Neural progenitor cell (in vitro differentiated cells): ENCODE measurements at regions not wholly inside any gene's neighbourhood (a gene's known extent, or its start where the extent isn't known, plus 50 kb on each side); places are given as distances from the start of the nearest gene placed in this dataset.
"Not testable (repeated sequence)": the region's sequence is repeated elsewhere in the genome, so short reads cannot be mapped to it uniquely, and the experiment has no call there.

Experiments
- EZH2 ChIP-seq: fragments of 200-600 bp; sonication (generic); IDR thresholded peaks from 2 replicates; pipeline ENCODE4 v1.6.1; 2017; ENCODE audit warnings: antibody characterized with exemption, mild to moderate bottlenecking, moderate library complexity
- TF ChIP-seq, protein P1 (sequence below): fragments of 200-600 bp; sonication (generic); IDR thresholded peaks from 2 replicates; pipeline ENCODE4 v1.5.1; 2017; ENCODE audit warnings: antibody characterized with exemption, mild to moderate bottlenecking

DNA sequence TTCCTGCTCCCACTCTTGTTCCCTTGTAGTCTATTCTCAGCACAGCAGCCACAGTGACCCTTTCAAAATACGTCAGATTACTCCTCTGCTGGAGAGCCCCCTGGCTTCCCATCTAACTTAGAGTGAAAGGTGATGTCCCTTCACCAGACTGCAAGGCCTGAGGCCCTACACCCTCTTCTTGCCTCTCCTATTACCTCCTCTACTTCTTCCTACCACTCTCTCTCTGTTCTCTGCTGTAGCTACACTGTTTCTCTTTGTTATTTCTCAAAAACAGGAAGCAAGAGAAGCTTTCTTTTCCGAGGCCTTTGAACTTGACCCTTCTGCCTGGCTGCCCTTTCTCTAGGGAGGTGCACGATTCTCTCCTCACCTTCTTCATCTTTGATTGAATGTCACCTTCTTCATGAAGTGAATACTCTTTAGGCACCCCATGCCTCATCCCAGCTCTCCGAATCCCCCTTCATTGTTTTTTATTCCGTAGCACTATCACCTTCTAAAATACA, 99.1 kb upstream of the NBPF26 start:
- TF ChIP-seq, protein P1, sequence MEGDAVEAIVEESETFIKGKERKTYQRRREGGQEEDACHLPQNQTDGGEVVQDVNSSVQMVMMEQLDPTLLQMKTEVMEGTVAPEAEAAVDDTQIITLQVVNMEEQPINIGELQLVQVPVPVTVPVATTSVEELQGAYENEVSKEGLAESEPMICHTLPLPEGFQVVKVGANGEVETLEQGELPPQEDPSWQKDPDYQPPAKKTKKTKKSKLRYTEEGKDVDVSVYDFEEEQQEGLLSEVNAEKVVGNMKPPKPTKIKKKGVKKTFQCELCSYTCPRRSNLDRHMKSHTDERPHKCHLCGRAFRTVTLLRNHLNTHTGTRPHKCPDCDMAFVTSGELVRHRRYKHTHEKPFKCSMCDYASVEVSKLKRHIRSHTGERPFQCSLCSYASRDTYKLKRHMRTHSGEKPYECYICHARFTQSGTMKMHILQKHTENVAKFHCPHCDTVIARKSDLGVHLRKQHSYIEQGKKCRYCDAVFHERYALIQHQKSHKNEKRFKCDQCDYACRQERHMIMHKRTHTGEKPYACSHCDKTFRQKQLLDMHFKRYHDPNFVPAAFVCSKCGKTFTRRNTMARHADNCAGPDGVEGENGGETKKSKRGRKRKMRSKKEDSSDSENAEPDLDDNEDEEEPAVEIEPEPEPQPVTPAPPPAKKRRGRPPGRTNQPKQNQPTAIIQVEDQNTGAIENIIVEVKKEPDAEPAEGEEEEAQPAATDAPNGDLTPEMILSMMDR: not testable (repeated sequence)
- not testable (repeated sequence) for TF ChIP-seq EZH2
